ENCODE measurements at regions not wholly inside any gene's neighbourhood (a gene's known extent, or its start where the extent isn't known, plus 50 kb on each side); places are given as distances from the start of the nearest gene placed in this dataset.

GRCh38 chr2:120465012-120465700, 119.2 kb downstream of the INHBB start:
- no peaks in the 10 kb centered on the region for H3K9me2 ChIP-seq (replicated peaks; ENCODE audit: low read length)
- H3K36me3 ChIP-seq (ENCODE audit: low read depth, low read length): no peaks in the 10 kb centered on the region
- H3K9me3 ChIP-seq (ENCODE audit: low read length): no peaks in the 10 kb centered on the region
- H3K4me3 ChIP-seq (ENCODE audit: low read length): no peak overlapping the region
- H3K4me1 ChIP-seq (ENCODE audit: insufficient read depth, low read length): peaks cover 13% of the 10 kb centered on the region
- CTCF ChIA-PET: no interaction called here
- H3K9ac ChIP-seq (ENCODE audit: low read length): no peak overlapping the region
- H4K20me1 ChIP-seq (ENCODE audit: low read length): no peaks in the 10 kb centered on the region
- no peak overlapping the region for H3K27ac ChIP-seq (ENCODE audit: low read length)
- H2AFZ ChIP-seq (ENCODE audit: low read length): no peak overlapping the region
- no TSS peak for BruUV-seq (replicated peaks)
- H3K79me2 ChIP-seq (ENCODE audit: low read length): no peaks in the 10 kb centered on the region
- H3K27me3 ChIP-seq (ENCODE audit: low read length): no peaks in the 10 kb centered on the region
- H3F3A ChIP-seq (ENCODE audit: low read length, unreplicated experiment): no peaks in the 10 kb centered on the region
- ATAC-seq: no peak
- no peak for DNase-seq
- POLR2A ChIA-PET (ENCODE audit: unreplicated experiment): no interaction called here
- H3K4me2 ChIP-seq (ENCODE audit: low read length): no peak overlapping the region
- TF ChIP-seq EZH2 (IDR thresholded peaks at IDR 0.05; ENCODE audit: low read length, unreplicated experiment): no peak
- no peak for TF ChIP-seq EZH2phosphoT487 (IDR thresholded peaks at IDR 0.05; ENCODE audit: borderline replicate concordance, low read length)
- TF ChIP-seq CTCF (conservative IDR thresholded peaks at IDR 0.05; ENCODE audit: low read depth, low read length): no peak
- intact Hi-C loops (cut with micrococcal nuclease): no loop called here

- intact Hi-C loops (cut with micrococcal nuclease): no loop called here
Observed at GRCh38 chr2:120465701-120465988, 119.7 kb downstream of the INHBB start.

More at GRCh38 chr2:120465701-120465988, 119.7 kb downstream of the INHBB start:
- Histone ChIP-seq H3K27me3 (ENCODE audit: low read length) (no peaks in the 10 kb centered on the region), H3K4me3 (ENCODE audit: low read length) (no peak overlapping the region), H3K9ac (ENCODE audit: low read length) (no peak overlapping the region), H3K4me2 (ENCODE audit: low read length) (no peak overlapping the region), H3F3A (ENCODE audit: low read length, unreplicated experiment) (no peaks in the 10 kb centered on the region), H3K9me2 (replicated peaks; ENCODE audit: low read length) (no peaks in the 10 kb centered on the region), H3K79me2 (ENCODE audit: low read length) (no peaks in the 10 kb centered on the region), H2AFZ (ENCODE audit: low read length) (no peak overlapping the region), H3K4me1 (ENCODE audit: insufficient read depth, low read length) (peaks cover 18% of the 10 kb centered on the region), H4K20me1 (ENCODE audit: low read length) (no peaks in the 10 kb centered on the region), H3K27ac (ENCODE audit: low read length) (no peak overlapping the region), H3K36me3 (ENCODE audit: low read depth, low read length) (no peaks in the 10 kb centered on the region), H3K9me3 (ENCODE audit: low read length) (no peaks in the 10 kb centered on the region)
- ChIA-PET POLR2A (ENCODE audit: unreplicated experiment) (no interaction called here), CTCF (no interaction called here)
- no peak for TF ChIP-seq EZH2phosphoT487 (IDR thresholded peaks at IDR 0.05; ENCODE audit: borderline replicate concordance, low read length)
- TF ChIP-seq CTCF (conservative IDR thresholded peaks at IDR 0.05; ENCODE audit: low read depth, low read length): no peak
- TF ChIP-seq EZH2 (IDR thresholded peaks at IDR 0.05; ENCODE audit: low read length, unreplicated experiment): no peak
- ATAC-seq (no peak), DNase-seq (no peak)
- no TSS peak for BruUV-seq (replicated peaks)

Data from PC-3 (cell line).